NCI-H524 (cell line): ENCODE measurements at regions not wholly inside any gene's neighbourhood (a gene's known extent, or its start where the extent isn't known, plus 50 kb on each side); places are given as distances from the start of the nearest gene placed in this dataset.

Experiments used
- DNase-seq, 2 experiments: peaks; one replicate each; lab custom pipeline; 2025; lab: John Stamatoyannopoulos, UW

GRCh38 chr18:45227001-45227742 lies 388.1 kb upstream of the SLC14A2 start:
- peak; percentile 42 to 57 for DNase-seq

- peak; percentile 15 to 64 for DNase-seq
These were observed 386.4 kb upstream of the SLC14A2 start for GRCh38 chr18:45228796-45229388.

GRCh38 chr18:45231617-45232016 lies 383.7 kb upstream of the SLC14A2 start:
- no peak for DNase-seq

- no peak for DNase-seq
These were observed 383.2 kb upstream of the SLC14A2 start for GRCh38 chr18:45232061-45232460.

- DNase-seq, result no peak
These were observed 378.6 kb upstream of the SLC14A2 start for GRCh38 chr18:45236676-45237075.

DNA sequence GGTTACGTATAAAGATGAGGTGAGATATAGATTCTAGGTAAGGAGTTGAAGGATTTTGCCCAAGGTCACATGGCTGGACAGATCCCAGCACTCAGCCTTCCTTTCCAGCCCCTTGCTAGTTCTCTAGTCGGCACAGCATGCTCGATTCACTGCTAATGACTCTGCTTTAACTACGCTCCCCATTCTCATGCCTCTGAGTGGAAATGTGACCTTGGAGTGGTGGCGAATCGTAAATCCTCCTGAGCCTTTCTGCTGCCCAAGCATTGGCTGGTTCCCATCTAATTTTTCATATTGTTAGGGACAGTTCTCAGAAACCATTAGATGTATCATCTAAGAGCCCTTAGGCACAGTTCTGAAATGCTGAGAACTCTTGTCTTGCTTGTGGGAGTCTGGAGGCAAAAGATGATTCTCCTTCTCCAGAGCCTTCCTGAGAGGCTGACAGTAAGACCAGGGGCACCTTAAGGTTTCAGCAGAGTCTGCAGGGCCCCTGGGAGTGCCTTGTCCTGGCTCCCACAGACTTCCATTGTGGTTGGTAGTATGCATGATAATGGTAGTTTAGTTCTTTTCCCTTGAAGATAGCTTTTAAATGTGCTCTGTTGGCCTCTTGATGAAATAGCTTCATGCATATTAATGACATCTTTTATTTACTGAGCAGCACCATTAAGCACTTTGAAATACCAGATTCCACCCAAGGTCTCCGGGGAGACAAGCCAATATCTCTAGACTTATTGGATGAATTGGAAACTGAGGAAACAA lies 377.8 kb upstream of the SLC14A2 start:
- no peak for DNase-seq

DNA sequence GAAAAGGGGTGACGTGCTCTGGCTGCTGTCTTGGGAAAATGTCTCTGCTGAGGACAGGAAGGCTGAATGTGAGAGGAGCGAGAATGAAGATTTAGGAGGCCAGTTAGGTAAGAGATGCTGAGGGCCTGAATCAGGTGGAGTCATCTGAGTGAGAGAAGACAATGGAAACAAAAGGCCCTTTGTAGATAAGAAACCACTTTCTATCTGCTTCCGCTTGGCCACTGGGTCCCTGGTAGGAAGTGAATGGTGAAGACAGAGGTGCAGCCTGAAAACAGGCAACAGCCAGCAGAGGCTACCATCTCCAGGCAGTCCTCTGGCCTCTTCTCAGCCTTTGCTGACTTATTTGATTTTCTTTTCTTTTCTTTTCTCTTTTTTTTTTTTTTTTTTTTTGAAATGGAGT lies 374.0 kb upstream of the SLC14A2 start:
- no peak for DNase-seq

GRCh38 chr18:45241982-45242565 lies 373.2 kb upstream of the SLC14A2 start:
- DNase-seq, result no peak

DNA sequence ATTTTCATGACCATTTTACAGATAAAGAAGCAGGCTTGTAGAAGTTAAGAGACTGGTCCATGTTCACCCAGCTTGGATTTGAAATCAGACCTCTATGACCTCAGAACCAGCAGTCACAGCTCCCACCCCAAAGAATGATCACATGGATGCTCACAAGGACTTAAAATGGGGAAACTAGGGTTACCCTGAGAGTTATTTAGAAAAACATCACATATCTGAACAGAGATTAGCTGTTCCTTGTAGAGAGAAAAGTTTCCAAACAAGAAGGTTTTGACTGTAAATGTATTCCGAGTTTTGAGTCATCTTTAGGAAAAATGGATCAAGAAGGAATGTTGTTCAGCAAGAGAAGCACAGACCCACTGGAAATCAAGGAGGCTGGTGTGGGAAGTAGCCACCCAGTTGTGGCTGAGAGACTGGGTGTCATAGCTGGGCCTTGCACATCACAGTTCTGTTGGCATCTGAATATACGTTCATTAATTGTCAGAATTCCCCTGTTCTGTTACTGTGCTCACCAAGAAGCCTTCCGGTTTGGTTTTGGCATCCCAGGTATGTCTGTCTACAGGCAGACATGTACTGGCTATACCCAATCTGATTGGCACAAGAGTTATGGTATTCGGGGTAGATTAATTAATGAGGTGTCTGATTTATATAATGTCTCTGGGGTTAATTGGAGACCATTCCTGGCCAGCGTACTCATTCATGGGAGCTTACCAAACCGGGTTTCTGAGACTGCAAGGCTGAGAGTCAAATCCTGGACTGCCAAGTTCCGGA lies 371.8 kb upstream of the SLC14A2 start:
- no peak for DNase-seq

- DNase-seq, result no peak
These were observed 370.2 kb upstream of the SLC14A2 start for GRCh38 chr18:45245091-45245511.

DNA sequence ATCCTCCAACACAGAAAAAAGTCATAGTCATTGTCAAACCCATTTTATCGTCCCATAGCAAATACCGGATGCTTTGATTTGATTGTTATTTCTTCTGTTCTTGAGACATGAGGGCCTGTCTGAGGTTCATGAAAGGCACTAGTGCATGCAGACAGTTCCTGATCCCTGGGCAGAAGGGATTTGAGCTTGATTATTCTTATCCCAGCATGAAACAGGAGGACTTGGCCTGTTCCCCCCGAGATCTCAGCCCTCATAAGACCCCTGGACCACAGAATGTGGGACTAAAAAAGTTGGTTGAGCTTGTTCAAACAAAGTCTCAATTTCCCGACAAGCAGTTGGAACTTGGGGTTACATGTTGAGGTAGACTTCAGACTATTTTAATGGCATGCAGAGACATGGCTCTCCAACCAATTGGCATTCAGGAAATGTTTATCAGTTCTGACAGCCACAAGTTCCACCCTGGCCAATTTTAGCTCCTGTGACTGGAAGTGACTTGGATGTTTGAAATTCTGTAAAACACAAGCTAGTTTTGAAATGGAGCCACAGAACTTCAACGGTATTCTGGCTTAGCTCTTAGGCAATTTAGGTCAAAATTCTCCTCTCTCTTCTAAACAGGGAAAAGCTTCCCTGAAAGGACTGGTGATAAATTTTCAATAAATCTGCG lies 366.9 kb upstream of the SLC14A2 start:
- DNase-seq, result no peak

DNA sequence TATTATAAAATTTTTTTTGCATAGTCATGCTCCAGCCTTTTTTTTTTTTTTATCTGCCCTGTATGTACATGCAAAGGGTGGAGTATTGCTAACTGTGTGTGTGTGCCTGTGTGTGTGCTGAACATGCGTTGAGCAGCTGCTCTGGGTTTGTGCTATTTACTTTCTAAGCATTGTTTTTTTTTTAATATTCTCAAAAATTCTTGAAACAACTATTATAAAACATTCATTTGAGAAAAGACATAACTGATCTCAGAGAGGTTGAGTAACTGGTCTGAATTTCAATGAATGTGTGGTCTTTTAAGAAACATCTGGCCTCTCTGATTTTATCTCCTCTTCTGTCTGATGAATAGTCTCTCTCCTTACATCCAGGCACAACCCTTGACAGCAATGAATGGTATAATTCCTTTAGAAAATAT lies 366.0 kb upstream of the SLC14A2 start:
- DNase-seq, result no peak

DNA sequence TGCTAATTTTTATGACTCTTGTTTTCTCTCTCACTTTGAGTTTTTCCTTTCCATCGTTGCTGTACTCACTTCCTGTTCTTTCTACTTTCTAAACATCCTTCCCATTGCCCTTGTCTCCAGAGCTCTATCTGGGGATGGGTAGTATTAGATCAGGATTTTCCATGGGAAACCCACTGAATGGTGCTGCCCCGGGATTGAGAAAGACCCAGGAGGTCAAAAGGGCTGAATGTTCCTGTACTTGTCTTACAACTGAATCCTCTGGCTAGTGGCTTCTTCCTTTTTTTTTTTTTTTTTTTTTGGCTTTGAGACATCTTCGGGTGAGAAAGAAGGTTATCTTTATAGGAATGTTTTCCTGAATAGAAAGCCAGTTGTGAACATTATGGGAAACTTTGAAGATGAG lies 364.8 kb upstream of the SLC14A2 start:
- no peak for DNase-seq

- DNase-seq, result no peak
These were observed 364.0 kb upstream of the SLC14A2 start for GRCh38 chr18:45251236-45251635.

DNA sequence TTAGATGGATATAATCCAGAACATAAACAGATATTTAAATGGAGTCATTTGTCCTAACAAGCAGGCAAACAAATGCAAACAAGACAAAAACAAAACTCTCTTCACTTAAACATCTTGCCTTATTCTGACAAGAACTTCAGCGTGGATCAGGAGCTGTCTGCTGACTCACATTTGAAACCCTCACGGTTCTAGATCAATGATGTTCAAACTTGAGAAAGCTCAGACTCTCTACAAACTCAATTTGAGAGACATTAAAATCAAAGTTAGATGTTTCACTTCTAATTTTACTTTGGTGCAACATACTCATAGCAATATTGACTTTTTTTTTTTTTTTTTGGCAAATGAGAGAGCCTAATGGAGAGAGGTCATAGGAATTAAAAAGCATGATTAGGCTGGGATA lies 362.8 kb upstream of the SLC14A2 start:
- DNase-seq, result no peak

GRCh38 chr18:45253056-45253565 lies 362.2 kb upstream of the SLC14A2 start:
- DNase-seq, result no peak

- DNase-seq, result no peak
These were observed 361.1 kb upstream of the SLC14A2 start for GRCh38 chr18:45253973-45254708.

DNA sequence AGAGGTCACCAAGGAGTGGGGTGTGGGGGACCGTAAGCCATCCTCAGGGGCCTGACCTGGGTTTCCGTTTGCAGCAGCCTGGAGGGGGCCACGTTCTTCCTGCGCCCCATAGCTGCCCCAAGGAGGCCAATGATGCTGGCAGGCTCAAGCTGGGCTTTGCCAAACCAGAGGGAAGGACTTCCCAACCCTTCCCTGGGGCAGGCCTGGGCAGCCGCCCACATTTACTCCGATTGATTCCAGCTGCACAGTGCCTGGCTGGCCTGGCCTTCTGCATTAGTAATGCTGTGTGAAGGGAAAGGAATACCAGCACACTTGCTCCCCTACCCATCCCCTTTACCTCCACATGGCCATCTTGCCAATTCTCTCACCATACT lies 360.6 kb upstream of the SLC14A2 start:
- no peak for DNase-seq

DNA sequence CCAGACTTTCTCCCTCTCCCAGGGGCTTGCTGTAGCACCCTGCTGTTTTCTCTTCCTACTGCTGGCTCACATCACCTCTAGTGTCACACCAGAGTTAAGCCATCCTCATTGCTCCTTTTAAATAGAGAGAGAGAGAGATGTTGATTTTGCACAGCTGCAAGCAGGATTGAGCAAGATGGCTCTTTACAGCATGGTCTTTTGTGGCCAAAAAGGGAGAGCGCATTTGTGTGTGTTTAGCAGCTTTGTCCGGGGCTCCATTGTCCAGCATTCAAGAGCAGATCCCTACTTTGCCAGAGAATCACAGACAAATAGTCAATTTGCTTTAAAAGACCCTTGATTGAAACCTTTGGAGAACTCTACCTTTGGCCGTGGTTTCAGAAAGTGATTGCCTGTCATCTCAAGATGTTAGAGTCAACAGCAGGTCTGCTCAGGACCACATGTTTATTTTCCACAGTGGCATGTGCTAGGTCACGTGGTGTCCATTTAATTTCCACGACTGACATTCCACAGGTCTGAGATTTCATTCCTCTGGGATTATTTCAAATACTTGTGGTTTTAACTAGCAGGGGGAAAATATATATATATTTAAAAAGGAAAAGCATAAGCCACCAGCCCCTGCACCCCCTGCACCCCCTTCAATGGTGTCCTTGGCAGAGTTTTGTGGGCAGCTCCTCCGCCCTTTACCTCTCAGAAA lies 359.9 kb upstream of the SLC14A2 start:
- DNase-seq, result no peak

DNA sequence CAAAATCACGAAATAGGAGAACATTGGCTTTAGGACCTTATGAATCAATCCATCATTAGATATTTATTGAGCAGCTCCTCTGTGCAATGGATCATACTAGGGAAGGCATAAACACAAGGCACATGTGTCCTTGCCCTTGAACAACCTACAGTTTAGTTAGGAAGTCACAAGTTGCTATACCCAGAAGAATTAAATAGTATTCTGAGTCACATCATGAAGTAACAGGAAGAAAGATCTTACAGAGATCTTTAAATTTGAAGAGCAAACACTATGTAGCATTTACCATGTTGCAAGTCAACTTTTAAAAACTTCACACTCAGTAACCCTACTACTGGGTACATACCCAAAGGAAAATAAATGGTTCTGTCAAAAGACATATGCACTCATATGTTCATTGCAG lies 355.2 kb upstream of the SLC14A2 start:
- no peak for DNase-seq
